Choroid plexus epithelial cell (primary cell): ENCODE measurements at regions not wholly inside any gene's neighbourhood (a gene's known extent, or its start where the extent isn't known, plus 50 kb on each side); places are given as distances from the start of the nearest gene placed in this dataset.

Source experiments
- DNase-seq: peaks from one replicate; pipeline ENCODE4 v3.0.0-alpha.2; 2010; ENCODE audit warnings: low read depth
- H3K4me3 ChIP-seq: 2 replicates; pipeline ENCODE4 v1.5.1; 2011; ENCODE audit warnings: low read depth, mild to moderate bottlenecking, control low read depth, low read length, moderate library complexity
- TF ChIP-seq, protein P1 (sequence below): conservative IDR thresholded peaks from 2 replicates; pipeline ENCODE4 v1.5.1; 2011; ENCODE audit warnings: low read depth, mild to moderate bottlenecking, control low read depth, inconsistent platforms, low read length, moderate library complexity

DNA sequence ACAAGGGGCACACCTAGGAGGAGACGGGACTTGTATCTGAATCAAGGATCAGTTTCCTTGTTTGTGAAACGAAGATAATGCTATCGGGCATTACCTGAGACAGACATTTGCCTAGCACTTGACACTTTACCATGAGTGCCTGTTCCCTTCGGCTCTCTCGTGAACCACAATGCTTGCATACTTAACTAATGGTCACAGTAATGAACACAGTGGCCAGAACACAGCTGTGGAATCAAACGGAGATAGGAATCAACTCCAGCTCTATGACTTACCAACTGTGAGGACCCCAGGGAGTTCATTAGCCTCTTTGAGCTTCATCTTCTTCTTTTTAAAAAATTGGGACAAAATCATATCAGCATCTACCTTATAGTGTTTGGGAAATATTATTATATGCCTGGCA lies 207.8 kb downstream of the DRD1 start:
- no peak for DNase-seq
- no peak overlapping the region for H3K4me3 ChIP-seq
- TF ChIP-seq, protein P1, sequence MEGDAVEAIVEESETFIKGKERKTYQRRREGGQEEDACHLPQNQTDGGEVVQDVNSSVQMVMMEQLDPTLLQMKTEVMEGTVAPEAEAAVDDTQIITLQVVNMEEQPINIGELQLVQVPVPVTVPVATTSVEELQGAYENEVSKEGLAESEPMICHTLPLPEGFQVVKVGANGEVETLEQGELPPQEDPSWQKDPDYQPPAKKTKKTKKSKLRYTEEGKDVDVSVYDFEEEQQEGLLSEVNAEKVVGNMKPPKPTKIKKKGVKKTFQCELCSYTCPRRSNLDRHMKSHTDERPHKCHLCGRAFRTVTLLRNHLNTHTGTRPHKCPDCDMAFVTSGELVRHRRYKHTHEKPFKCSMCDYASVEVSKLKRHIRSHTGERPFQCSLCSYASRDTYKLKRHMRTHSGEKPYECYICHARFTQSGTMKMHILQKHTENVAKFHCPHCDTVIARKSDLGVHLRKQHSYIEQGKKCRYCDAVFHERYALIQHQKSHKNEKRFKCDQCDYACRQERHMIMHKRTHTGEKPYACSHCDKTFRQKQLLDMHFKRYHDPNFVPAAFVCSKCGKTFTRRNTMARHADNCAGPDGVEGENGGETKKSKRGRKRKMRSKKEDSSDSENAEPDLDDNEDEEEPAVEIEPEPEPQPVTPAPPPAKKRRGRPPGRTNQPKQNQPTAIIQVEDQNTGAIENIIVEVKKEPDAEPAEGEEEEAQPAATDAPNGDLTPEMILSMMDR: no peak

DNA sequence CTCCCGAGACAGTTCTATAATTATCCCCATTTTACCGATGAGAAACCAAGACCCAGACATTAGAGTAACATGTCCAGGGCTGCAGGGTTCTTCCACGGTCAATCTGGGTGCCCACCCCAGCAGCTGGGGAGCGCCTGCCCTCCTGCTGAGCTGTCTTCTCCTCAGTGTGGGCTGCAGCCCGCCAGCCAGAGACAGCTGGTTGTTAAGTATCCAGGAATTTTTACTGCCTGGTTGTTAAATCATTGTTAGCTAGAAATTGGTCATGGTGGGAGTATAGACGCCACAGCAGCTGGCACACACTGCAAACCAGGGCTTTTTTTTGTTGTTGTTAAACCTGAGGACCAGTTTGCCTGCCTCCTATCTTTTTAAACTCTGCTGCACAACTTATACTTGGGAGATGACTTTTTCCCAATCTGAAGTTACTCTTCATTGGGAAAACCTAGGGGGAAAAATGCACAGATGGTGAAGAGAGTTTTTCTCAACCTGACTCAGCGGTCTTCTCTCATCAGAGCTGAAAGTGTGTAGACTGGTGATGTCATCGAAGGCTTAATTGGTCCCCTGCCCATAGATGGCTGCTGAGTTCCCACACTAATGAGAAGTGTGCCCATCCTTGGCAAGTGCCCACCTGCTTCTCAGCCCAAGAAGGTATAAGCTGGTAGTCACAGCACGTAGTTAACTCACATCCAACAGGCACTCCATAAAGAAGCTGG lies 208.6 kb downstream of the DRD1 start:
- DNase-seq: no peak
- TF ChIP-seq, protein P1: no peak

DNA sequence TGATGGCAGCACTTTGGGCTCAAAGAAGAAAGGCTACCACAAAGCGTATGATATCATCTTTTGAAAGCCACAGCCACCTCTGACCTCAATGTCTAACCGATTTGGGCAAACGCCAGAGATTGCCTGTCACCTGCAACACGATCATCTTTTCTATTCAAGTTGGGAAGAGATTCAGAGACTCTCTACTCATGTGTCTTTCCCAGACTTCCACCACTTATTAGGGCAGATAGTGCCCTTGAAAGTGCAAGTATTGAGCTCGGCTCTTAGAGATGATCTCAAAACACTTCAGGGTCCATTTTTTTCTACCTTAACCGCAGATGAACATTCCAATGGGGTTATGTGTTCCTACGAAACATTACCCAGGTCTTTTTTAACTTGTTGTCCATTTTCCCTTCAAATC lies 213.7 kb downstream of the DRD1 start:
- TF ChIP-seq, protein P1: no peak
- no peak for DNase-seq
- no peak overlapping the region for H3K4me3 ChIP-seq

More for the DNA sequence above, 208.6 kb downstream of the DRD1 start:
- no peak overlapping the region for H3K4me3 ChIP-seq

DNA sequence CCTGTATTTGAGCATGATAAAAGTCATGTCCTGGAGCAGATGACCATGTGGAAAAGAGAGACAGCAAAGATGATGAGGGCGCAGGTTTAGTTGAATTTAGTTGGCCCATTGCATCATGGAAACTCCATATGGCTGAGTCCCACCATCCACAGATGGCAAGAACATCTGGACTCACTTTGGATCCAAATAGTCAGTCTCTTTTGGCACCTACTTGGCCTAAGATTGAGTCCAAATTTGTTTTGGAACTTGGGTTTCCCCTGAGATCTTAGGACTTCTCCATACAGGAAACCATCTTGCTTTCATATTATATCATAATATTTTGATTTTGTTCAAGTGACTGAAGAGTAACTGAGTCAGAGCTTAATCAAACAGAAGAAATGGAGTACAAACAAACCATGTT lies 217.5 kb downstream of the DRD1 start:
- TF ChIP-seq, protein P1: no peak
- no peak overlapping the region for H3K4me3 ChIP-seq
- DNase-seq: no peak

DNA sequence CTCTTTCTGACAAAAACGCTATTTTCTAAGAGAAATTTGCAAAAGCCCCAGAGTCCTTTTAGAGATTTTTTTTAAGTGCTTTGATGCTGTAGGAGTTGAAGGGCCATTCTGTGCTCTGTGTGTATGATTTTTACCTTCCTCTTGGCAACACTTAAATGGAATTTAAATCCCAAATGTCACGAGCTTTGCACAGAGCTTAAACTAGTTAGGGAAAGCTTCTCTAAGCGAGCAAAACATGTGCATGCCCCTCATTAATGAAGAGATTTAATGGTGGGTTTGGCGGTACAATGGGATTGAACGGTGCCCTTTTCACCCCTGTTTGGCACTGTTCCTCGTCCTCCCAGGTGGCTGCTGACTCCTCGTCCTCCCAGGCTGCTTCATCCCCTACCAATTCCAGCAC lies 220.7 kb downstream of the DRD1 start:
- TF ChIP-seq, protein P1: no peak
- DNase-seq: no peak
- no peak overlapping the region for H3K4me3 ChIP-seq

DNA sequence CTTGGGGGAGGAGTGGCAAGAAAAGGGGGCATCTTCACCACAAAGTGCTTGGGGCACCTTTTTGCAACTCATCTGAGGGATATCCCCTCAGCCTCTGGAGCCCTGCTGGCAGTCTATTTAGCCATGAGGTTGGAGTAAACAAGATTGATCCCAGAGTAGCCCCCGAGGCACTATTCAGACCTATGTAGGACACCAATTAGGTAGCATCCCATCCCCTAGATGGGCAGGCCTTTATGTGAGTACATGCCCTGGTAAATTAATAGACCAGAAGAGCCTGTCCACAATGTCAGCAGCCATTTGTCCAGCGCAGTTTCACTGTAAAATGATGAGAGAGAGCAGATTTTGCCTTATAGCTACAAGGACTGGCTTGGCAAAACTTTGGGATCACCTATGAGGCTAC lies 221.4 kb downstream of the DRD1 start:
- TF ChIP-seq, protein P1: no peak
- no peak overlapping the region for H3K4me3 ChIP-seq
- DNase-seq: no peak

DNA sequence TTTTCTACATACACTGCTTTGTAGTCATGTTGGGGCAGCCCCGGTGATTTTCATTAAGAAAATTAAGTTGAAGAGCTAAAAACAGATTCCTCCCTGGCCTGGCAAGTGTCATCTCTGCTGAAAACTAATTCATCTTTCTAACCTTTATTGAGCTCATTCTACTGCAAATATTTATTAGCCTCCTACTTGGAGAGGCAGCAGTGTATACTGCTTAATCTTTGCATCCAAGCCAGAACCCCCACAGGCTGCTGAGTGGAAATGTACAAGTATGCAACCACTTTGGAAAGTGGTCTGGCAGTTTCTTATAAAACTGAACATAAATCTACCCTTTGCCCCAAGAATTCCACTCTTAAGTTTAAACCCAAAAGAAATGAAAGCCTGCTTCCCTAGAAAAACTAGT lies 223.4 kb downstream of the DRD1 start:
- TF ChIP-seq, protein P1: no peak
- H3K4me3 ChIP-seq: no peak overlapping the region
- no peak for DNase-seq
